ENCODE measurements at regions not wholly inside any gene's neighbourhood (a gene's known extent, or its start where the extent isn't known, plus 50 kb on each side); places are given as distances from the start of the nearest gene placed in this dataset.

DNA sequence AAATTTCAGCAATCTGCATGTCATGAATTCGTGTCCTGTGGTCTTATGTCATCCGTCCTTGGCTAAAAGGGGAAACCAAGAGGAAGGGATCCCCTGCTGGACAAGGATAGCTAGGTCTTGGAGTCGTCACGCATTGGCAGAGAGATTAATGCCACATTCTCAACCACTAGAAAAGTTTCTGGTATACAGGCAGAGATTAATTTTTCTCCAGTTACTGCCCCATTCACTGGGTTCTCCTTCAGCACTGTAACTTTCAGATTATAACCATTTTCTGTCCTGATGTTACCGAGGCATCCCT, 1060.6 kb upstream of the AUTS2 start:
- no peak for DNase-seq (ENCODE audit: low read depth in 2 of 2)

DNA sequence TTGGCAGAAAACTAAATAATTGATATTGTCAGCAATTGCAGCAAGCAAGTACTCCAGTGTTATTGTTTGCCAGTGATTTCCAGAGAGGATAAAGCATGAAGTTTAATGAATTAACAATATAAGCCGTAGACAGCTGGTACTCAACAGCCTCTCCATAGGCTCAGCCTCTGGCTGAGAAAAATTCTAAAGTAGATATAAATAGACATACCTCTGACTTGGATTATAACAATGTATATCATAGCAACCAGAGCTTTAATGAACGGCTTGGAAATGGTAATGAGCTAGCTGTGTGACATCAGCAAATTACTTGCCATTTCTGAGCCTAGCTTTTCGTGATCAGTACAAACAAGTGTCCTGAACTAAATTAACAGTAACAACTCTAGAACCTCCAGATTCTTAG, 1055.4 kb upstream of the AUTS2 start:
- no peak for DNase-seq (ENCODE audit: low read depth in 2 of 2)

DNA sequence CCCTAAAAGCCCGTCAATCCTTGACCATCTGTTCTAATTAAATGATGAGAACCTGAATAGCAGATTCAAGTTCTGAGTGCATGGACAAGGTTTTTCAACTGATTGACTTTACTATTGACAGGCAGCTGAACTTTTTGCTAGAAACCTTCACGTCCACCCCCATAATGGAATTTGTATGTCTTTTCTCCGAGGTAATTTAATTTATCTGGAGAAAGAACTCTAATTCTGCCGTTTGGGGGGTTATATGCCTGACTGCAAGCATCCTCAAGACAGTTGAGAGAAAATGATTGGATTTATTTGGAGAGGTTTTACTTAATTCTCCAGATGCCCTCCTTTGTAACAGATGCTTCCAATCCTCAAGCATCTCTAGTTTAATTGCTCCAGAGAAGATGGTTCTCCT, 1053.4 kb upstream of the AUTS2 start:
- DNase-seq (ENCODE audit: low read depth in 2 of 2), result no peak

DNA sequence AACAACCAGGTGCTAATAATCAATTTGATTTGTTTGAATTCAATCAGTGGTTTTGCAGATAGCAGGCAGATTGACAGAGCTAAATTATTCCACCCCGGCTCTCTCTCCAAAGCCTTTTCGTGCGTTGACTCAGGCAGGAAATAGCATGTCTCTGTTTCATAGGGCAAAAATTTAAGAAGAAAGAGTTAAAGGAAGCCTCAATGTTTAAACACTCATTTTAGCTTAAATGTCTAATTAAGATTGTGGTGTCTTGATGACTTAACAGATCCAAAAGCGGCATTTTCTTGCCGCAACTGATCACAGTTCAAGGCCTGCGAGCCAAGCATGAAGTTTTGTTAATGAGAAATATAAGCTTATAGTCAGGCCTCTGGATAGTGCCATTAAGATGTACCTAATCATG, 1051.1 kb upstream of the AUTS2 start:
- DNase-seq (ENCODE audit: low read depth in 2 of 2), result no peak

DNA sequence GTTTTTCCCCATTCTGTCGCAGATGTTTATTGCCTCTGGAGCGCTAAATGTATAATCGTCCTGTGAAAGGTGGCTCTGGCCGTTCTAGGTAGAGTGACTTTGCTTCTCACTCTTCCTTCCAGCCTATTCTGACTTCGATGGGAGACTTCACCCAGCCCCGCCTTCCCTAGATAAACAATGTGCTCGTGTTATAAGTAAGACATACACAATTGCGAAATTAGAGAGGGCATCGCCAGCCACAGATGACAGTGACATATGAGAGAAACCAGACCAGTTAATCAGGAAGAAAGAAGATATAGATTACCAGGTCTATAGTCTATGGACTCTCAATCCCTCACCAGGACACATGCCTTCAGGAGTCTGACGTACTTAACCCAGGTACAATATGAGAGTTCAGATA, 1050.5 kb upstream of the AUTS2 start:
- DNase-seq (ENCODE audit: low read depth in 2 of 2), result no peak

DNA sequence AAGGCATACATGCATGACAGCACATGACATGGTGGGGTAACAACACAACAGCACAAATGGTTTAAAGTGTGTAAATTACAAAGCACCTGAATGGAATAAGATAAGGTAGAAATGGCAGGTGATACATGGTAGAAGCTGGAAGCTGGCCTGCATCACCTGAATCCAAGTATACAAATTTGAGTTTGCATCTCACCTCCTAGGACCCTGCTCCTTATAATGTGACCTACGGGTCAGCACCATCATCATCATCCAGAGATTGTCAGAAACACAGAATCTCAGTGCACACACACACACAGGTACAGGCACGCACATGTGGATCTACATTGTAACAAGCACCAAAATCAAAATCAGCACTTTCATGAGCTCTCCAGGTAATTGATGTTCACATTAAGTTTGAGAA, 1048.2 kb upstream of the AUTS2 start:
- no peak for DNase-seq (ENCODE audit: low read depth in 2 of 2)

DNA sequence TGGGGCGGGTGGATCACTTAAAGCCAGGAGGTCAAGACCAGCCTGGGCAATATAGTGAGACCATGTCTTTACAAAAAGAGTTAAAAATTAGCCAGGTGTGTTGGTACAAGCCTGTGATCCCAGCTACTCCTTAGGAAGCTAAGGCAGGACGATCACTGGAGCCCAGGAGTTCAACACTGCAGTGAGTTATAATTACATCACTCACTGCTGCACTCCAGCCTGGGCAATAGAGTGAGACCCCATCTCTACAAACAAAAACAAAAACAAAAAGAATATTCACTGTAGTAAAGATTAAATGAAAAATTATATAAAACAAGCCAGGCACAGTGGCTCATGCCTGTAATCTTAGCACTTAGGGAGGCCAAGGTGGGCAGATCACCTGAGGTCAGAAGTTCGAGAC, 1047.6 kb upstream of the AUTS2 start:
- no peak for DNase-seq (ENCODE audit: low read depth in 2 of 2)

DNA sequence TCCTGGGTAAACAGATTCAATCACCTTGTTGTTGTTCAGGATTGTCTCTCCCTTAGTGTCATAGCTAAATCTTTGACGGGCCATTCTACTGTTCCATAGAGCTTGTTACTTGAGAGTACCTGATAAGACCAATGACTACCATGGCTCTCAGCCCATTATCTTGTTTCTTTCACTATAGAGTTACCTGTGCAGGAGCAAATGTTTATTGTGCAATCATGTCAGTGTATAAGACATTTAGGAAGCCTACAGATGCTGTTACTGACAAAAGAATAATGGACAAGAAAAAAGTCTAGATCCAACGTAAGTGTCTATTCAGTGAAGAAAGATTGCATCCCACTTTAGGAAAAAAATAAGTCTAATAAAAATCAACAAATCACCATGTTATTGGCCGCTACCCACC, 1041.7 kb upstream of the AUTS2 start:
- no peak for DNase-seq (ENCODE audit: low read depth in 2 of 2)

DNA sequence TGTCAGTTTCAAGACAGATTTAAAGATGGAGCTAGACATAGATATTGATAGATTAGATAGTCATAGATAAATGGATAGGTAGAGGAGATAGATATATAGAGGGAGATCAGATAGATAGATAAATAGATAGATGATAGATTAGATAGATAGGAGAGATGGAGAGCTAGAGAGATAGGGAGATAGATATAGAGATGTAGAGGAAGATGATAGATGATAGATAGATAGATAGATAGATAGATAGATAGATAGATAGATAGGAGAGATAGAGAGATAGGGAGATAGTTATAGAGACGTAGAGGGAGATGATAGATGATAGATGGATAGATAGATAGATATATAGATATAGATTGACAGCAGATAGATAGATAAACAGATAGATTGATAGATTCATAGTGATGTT, 1038.8 kb upstream of the AUTS2 start:
- DNase-seq (ENCODE audit: low read depth in 2 of 2), result no peak

DNA sequence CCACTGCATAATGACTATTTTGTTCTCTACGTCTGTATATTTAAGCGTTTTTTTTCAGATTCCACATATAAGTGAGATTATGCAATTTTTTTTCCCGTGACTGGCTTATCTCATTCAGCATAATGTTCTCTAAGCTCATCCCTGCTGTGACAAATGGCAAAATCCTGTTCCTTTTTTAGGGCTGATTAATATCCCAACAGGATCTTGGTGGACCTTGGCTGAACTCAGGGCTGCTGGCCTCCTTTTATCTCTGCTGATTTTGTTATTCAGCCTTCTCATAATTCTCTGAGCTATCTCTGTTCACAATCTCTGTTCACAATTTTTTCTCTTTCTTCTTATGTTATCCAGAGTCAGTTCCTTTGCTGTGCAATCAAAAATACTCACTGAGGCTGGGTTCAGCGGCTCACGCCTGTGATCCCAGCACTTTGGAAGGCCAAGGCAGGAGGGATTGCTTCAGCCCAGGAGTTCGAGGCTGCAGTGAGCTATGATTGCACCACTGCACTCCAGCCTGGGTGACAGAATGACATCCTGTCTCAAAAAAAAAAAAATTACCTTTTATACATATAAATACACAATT, 1035.9 kb upstream of the AUTS2 start:
- no peak for DNase-seq (ENCODE audit: low read depth in 2 of 2)

DNA sequence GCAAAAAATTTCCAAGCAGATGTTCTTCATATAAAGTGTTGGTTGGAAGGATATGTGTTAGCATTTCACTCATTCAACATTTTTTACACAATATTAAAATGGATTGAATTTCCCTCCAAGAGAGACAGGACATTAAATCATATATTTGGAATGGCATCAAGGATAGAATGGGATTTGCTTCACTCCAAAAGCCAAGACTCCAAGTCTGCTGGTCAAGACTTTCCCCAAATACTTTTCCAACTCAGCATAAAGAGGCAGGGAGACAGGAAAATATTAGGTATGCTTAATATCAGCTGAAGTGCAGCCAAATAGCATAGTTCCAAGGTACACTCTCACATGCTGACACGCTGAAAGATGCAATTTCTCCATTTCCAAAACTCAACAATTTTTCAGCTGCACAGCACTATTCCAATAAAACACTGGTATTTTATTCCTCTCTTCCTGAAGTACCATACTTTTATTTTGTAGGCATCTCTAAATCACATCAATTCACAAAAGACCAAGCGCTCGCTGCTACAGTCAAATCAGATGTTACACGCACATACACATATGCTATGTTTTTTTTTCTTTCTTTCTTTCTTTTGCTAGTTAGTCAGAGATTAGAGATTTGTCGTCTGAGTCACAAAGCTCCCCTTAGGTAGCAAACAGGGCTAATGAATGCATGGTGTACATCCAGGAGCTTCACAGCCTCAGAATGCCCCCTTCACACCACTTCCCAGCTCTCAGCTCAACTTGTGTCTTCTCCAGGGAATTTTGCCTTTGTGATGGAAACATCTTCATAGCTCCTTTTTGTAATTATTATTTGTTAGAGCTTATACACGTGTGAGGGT, 1033.8 kb upstream of the AUTS2 start:
- no peak for DNase-seq (ENCODE audit: low read depth in 2 of 2)

DNA sequence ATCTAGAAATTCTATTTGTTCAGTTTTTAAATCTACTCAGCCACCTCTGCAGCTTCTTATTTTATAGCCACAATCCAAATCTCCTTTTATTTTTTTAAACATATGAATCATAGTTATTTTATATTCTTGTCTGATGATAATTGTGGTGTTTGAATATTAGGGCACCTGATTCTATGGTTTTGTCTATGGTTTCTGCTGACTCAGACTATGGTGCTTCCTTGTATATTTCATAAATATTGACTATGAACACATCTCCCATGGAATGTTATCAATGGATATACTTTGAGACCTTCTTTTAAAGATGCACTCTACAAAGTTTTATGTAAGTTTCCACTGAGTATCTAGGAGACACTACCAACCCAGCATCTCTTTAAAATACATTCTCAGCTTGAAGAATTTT, 1027.0 kb upstream of the AUTS2 start:
- no peak for DNase-seq (ENCODE audit: low read depth in 2 of 2)

DNA sequence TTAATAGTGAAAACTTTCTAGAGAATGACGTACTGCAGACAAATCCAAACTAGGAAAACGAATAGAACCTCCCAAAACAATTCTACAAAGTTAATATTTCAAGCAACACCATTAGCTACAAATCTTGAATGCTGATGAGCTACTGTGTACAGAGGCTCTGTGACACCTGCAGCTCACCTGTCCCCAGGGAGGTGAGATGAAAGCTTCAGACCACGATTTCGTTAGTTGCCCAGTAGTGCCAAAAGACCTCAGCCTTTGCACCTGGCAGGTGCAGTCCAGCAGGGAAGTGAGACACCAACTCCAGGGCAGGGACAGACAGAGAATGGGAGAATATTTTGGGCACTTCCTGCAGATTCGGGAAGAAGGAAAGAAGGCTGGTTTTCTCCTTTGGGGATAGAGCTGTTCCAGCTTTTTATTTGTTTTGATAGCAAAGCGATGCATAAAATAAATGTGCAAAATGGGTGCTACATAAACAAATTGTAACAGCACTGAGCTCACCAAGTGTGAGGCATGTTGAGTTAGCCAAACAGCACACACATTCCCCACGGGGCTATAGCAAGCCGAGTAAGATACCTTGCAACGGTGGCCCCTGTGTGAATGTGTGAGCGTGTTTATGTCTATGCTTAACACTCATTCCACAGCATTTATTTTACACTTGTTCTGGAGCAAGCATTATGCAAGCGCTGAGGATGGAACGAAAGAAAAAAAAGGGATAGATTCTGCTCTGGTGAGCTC, 1024.8 kb upstream of the AUTS2 start:
- DNase-seq (ENCODE audit: low read depth in 2 of 2), result no peak

DNA sequence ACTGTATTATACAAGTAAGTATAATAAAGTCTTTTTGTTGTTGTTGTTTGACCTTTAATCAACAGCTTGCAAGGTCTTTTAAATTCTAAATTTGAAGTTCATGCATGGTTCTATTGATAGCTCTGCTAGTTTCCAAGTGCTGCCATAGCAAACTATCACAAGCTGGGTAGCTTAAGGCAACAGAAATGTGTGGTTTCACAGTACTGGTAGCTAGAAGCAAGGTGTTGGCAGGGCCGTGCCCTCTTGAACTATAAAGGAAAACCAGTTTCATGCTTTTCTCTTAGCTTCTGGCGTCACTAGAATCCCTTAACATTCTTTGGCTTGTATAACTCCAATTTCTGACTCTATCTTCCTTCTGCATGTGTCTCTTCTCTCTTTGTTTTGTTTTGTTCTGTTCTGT, 1021.9 kb upstream of the AUTS2 start:
- no peak for DNase-seq (ENCODE audit: low read depth in 2 of 2)

DNA sequence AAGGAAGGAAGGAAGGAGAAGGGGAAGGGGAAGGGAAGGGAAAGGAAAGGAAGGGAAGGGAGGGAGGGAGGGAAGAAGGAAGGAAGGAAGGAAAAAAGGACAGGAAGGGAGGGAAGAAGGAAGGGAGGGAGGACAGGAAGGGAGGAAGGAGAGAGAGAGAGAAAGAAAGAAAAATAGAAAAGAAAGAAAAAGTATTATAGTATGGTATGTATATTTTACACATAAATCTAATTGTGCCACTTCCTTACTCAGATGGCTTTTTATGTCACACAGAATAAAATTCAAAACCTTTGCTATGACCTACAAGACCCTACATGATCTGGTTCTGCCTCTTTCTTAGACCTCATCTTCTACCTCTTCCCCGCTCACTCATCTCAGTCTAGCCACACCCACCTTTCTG, 1016.9 kb upstream of the AUTS2 start:
- no peak for DNase-seq (ENCODE audit: low read depth in 2 of 2)

DNA sequence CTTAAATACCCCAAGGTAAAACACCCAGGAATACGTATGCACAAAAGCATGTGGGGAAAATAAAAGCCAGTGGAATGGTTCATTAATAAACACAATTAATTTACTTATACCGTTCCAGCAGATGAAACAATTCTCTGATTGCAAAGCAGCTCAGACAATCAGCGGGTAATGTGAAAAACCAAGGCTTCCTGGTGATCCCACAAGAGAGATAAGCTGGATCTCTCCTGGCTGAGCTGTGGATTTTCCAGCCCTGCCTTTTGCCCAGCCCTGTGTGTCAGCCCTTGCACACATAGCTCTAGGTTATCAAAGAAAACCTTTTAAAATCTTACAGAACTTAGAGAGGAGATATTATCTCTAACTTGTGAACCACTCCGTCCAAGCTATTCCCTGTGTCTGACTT, 1010.7 kb upstream of the AUTS2 start:
- DNase-seq (ENCODE audit: low read depth in 2 of 2), result no peak

DNA sequence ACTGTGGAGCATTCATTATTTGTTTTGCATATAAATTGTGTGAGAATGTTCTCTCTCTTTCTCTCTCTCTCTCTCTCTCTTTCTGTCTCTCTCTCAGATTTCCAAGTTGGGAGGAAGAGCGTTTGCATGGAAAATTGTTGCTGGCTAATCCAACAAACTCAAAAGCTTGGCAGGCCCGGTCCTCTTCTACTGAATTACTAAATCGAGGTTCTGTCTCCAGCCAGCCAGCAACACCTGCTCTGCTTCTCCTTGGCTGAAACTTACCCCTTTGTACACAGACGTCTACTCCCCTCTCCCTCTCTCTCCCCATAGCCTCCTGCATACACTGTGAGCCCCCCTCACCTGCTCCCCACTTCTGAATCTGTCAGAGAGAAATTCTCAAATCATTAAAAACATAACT, 996.4 kb upstream of the AUTS2 start:
- no peak for DNase-seq (ENCODE audit: low read depth in 2 of 2)

DNA sequence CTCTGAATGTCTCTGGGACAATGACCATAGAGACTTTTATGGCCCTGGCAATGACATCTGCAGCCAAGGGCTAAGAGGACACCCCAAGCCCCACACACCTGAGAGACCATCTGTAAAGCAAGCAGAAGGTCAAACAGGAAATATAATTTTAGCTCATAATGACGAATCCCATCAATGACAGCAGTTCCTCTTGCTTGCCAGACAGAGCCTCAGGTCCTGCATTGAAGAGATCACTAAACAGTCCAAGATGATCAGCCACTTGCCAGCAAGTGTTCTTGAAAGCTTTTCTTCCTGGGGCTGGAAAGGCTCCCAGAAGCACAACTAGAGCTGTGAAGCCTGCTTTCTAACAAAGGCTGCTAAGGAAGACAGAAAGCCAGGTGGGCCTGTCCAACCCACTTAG, 993.7 kb upstream of the AUTS2 start:
- DNase-seq (ENCODE audit: low read depth in 2 of 2), result no peak

DNA sequence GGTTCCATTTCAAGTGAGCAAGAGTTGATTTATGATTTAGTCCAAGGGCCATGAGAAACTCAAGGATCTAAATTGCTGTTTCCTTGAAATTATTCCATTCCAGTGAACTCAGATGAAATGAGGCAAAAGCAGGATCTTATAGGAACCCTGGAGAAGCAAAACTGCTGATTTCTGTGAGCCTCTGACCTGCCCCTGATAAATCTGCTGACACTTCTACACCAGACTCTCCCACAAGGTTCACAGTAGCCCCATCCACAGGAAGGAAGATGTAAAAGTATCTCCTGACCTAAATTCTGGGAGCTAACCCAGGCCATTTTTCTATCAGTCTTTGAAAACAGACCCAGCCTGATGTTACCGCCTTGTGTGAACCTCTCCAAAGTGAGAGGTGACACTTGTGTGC, 987.6 kb upstream of the AUTS2 start:
- DNase-seq (ENCODE audit: low read depth in 2 of 2), result no peak

DNA sequence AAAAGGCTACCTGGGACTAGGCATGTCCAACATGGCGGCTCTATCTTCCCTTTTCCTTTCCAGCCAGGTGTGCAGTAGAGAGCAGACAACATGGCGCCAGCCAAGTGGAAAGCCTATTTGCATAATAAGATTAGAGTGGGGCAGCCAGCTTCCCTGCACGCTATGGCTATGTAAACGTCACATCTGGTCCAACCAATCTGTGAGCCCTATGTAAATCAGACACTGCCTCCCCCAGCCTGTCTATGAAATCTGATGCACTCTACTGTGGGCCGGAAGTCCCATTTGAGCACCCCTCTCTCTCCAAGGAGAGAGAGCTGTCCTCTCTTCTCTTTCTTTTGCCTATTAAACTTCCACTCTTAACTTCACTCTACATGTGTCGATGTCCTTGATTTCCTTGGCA, 984.9 kb upstream of the AUTS2 start:
- DNase-seq (ENCODE audit: low read depth in 2 of 2), result no peak

DNA sequence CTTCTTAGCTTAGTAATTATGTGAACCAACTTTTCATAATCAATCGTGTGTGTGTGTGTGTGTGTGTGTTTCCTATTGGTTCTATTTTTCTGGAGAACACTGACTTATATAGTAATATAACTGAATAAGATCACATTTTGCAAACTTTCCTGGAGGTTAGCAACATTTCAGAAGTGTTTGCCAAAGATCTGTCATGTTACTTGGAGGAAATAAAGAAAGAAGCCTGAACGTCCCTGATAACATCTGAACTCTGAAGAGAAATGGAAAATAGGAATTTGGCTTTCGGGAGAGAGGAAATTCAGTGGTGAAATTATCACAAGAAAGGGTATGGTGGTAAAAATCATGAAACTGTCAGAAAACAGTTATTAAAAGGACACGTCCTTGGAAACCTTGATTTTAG, 984.4 kb upstream of the AUTS2 start:
- DNase-seq (ENCODE audit: low read depth in 2 of 2), result no peak

DNA sequence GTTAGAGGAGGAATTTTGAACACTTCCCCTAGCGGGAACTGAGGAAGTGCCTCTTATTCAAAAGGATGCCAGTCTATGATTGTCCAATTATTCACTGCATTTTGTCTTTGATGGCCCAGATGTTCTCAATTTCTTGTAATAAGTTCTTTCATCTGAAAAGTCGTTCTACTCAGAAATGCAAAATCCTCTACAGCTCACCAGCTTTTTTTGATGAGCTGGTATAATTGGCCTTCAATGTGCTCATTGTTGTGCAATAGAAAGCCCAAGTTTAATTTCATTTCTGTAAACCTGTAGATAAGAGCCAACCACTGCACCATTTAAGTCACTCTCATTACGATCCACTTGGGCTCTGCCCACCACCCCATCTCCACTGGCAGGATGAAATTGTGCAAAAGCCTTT, 978.7 kb upstream of the AUTS2 start:
- no peak for DNase-seq (ENCODE audit: low read depth in 2 of 2)

DNA sequence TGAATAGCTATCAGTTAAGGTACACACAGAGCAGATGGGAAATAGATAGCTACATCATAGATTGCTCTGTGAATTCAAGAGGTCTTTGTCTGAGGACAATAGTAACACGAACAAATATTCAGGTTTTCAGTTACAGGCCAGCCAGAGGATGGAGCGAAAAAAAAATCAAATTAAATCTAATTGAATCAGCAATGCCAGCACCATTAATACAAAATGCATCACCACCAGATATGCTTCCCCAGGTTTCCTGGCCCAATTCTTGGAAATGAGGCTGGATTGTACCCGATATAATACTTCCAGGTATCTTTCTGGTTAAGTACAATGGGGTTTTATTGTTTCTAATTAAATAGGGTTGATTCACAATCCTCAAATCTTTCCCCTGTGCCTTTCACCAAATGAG, 975.8 kb upstream of the AUTS2 start:
- no peak for DNase-seq (ENCODE audit: low read depth in 2 of 2)
